HG03378 (cell line): ENCODE measurements at regions not wholly inside any gene's neighbourhood (a gene's known extent, or its start where the extent isn't known, plus 50 kb on each side); places are given as distances from the start of the nearest gene placed in this dataset.
"Not testable (repeated sequence)": the region's sequence is repeated elsewhere in the genome, so short reads cannot be mapped to it uniquely, and the experiment has no call there.

Experiments used
- ATAC-seq: cut with Tn5 transposase; IDR thresholded peaks from one replicate; pipeline ENCODE4 v1.9.1; 2021; ENCODE audit warnings: mild to moderate bottlenecking, moderate library complexity; ENCODE audit not compliant: unreplicated experiment

DNA sequence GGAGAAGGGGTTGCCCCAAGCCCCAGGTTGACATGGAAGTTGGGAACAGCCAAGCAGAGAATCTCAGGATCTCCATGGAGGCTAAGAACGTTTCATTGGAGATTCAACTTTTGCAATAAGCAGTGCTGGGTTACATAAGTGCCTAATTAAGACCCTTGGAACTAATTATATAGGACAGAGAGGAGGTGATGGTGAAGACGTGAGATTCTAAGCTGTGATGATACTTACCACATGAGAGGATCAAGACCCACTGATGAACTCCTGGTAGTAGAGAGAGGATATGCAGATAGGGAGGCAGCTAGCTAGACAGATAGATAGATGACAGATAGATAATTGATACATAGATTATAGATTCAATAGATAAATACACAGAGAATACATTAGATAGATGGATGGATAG lies 278.5 kb downstream of the SHOX start:
- ATAC-seq: not testable (repeated sequence)

GRCh38 chrX:906586-906985 lies 276.0 kb downstream of the SHOX start:
- ATAC-seq: no peak

- ATAC-seq: no peak
Observed at GRCh38 chrX:905848-906566, 275.4 kb downstream of the SHOX start.

GRCh38 chrX:903116-903515 lies 272.5 kb downstream of the SHOX start:
- no peak for ATAC-seq

- ATAC-seq: no peak
Observed at GRCh38 chrX:896256-896655, 265.7 kb downstream of the SHOX start.

- no peak for ATAC-seq
Observed at GRCh38 chrX:889966-890651, 259.5 kb downstream of the SHOX start.

DNA sequence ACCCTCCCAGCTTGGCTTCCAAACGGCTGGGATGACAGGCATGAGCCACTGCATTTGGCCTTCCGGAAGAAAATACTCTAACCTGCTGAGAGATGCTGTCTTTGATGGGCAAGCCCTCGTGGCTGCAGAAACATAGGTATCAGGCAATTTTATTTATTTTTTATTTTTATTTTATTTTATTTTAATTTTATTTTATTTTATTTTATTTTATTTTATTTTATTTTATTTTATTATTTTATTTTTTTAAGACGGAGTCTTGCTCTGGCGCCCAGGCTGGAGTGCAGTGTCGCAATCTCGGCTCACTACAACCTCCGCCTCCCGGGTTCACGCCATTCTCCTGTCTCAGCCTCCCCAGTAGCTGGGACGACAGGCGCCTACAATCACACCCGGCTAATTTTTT lies 257.1 kb downstream of the SHOX start:
- not testable (repeated sequence) for ATAC-seq

GRCh38 chrX:883588-883987 lies 253.0 kb downstream of the SHOX start:
- ATAC-seq: no peak

DNA sequence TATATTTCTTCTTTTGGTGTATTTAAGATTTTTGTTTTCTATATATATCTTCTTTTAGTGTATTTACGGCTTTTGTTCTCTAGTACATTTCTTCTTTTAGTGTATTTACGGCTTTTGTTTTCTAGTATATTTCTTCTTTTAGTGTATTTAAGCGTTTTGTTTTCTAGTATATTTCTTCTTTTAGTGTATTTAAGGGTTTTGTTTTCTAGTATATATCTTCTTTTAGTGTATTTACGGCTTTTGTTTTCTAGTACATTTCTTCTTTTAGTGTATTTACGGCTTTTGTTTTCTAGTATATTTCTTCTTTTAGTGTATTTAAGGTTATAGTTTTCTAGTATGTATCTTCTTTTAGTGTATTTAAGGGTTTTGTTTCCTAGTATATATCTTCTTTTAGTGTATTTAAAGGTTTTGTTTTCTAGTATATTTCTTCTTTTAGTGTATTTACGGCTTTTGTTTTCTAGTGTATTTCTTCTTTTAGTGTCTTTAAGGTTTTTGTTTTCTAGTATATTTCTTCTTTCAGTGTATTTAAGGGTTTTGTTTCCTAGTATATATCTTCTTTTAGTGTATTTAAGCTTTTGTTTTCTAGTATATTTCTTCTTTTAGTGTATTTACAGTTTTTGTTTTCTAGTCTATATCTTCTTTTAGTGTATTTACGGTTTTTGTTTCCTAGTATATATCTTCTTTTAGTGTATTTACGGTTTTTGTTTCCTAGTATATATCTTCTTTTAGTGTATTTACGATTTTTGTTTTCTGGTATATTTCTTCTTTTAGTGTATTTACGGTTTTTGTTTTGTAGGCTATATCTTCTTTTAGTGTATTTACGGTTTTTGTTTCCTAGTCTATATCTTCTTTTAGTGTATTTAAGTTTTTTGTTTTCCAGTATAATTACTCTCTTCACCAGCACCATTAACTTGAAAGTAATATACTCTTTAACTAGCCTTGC lies 249.4 kb downstream of the SHOX start:
- not testable (repeated sequence) for ATAC-seq

GRCh38 chrX:874061-874460 lies 243.5 kb downstream of the SHOX start:
- no peak for ATAC-seq

DNA sequence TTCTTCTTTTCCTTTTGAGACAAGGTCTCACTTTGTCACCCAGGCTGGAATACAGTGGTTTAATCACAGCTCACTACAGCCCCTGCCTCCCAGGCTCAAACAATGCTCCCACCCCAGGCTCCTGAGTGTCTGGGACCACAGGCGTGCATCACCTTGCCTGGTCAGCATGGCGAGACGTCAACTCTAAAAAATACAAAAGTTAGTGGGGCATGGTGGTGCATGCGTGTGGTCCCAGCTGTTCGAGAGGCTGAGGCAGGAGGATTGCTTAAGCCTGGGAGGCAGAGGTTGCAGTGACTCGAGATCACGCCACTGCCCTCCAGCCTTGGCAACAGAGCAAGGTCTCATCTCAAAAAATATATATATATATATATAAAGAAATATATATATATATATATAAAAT lies 242.4 kb downstream of the SHOX start:
- ATAC-seq: no peak

DNA sequence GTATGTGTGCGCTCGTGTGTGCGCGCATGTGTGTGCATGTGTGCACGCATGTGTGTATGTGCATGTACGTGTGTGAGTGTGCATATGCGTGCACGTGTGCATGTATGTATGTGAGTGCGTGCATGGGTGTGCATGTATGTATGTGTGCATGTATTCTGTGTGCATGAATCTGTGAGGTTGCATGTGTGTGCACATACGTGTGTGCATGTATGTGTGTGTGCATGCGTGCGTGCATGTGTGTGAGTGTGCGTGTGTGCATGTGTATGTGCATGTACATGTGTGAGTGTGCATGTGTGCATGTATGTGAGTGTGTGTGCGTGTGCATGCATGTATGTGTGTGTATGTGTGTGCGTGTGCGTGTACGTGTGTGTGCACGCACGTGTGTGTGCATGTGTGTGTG lies 241.5 kb downstream of the SHOX start:
- ATAC-seq: no peak

DNA sequence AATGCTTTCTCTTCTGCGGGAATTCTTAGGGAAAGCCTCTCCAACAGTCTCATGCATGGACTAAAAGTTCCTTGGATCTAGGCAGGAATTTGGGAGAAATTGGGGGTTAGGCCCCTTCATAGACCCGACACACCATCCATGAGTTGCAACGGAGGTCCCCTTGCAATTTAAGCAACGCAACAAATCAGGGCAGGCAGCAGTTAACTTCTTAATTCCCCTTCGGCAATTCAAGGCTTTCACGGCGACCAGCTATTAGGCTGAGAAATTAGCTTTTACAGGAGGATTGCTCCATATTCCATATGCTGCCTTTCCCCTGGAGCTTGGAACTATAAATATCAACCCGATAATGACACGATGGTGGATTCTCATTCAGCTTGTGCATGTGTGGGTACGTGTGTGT lies 241.0 kb downstream of the SHOX start:
- no peak for ATAC-seq

DNA sequence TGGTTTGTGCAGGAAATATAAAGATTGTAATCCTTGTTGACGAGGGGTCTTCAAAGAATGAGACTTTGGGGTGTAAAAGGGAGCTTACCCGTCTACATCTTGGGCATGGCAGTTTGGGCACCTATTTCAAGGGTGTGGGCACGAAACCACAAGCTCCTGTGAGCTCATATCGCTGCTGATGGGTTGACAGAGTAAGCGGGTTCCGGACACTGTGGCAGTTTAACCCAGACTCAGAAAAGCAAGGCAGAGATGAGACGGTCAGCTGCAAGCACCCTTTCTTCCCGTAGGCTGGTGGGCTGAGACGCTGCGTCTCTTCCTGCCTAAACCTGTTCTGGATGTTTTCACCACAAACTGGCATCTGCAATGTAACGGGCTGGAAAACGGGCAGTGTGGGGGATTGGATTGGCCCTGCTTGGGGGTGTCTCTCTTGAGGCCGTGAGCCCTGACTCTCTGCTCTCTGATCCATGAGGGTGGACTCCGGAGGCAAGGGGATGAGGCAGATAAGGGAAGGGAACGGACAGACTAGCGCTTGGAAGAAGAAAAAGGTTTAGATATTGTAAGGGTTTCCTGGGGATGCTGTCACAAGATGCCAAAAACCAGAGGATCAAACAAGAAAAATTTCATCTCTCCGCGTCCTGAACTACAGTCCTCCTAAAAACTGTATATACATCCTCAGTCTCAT lies 237.5 kb downstream of the SHOX start:
- no peak for ATAC-seq

GRCh38 chrX:867502-867901 lies 236.9 kb downstream of the SHOX start:
- ATAC-seq: no peak

GRCh38 chrX:866441-866990 lies 235.9 kb downstream of the SHOX start:
- no peak for ATAC-seq

DNA sequence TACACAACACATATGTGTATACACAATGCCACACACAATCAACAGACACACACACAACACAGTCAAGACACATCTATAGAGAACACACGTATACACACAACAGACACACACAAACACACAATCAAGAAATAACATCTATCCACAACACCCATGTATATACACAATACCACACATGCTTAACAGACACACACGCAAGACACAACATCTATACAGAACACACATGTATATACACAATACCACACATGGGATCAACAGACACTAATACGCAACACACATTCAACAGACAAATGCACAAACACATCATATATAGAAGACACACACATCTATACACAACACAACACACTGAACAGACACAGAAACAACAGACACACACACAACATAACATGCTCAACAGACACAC lies 234.8 kb downstream of the SHOX start:
- no peak for ATAC-seq

GRCh38 chrX:861921-862320 lies 231.3 kb downstream of the SHOX start:
- no peak for ATAC-seq

- ATAC-seq: no peak
Observed at GRCh38 chrX:861340-861890, 230.8 kb downstream of the SHOX start.

DNA sequence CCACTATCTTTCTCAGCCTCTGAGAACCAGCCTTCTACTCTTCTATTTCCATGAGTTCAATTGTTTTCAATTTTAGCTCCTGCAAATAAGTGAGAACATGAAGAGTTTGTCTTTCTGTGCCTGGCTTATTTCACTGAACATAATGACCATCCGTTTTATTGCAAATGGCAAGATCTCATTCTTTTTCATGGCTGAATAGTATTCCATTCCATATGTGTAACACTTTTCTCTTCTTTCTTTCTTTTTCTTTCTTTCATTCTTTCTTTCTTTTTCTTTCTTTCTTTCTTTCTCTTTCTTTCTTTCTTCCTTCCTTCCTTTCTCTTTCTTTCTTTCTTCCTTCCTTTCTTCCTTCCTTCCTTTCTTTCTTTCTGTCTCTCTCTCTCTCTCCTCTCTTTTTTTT lies 228.7 kb downstream of the SHOX start:
- ATAC-seq: no peak
